Esophagus muscularis mucosa (tissue), 4 donors: ENCODE measurements at regions not wholly inside any gene's neighbourhood (a gene's known extent, or its start where the extent isn't known, plus 50 kb on each side); places are given as distances from the start of the nearest gene placed in this dataset.

Source experiments
- DNase-seq: peaks from one replicate; pipeline ENCODE4 v3.0.0-alpha.2; 2017; ENCODE audit errors: extremely low spot score
- H3K27ac ChIP-seq, 4 donors: fragments of 200-600 bp; sonication (generic); replicated peaks in 1 of 4; 1 replicate in 3 of 4; 2 replicates in 1 of 4; pipeline ENCODE4 v1.5.1; 2016 to 2019; ENCODE audit warnings: mild to moderate bottlenecking in 1 of 4
- H3K27me3 ChIP-seq, 4 donors: fragments of 200-600 bp; sonication (generic); one replicate each; pipeline versions ENCODE4 v1.5.1 to v1.6.0; 2016 to 2019
- H3K36me3 ChIP-seq, 4 donors: fragments of 200-600 bp; sonication (generic); one replicate each; pipeline ENCODE4 v1.5.1; 2016 to 2019
- H3K4me1 ChIP-seq, 4 donors: fragments of 200-600 bp; sonication (generic); one replicate each; pipeline ENCODE4 v1.5.1; 2016 to 2019
- H3K4me3 ChIP-seq, 4 donors: fragments of 200-600 bp; sonication (generic); 1 replicate in 2 of 4; 2 replicates in 2 of 4; pipeline ENCODE4 v1.5.1; 2016 to 2019; ENCODE audit warnings: mild to moderate bottlenecking in 4 of 4, moderate library complexity in 1 of 4
- H3K9me3 ChIP-seq, 4 donors: fragments of 200-600 bp; sonication (generic); 1 replicate in 3 of 4; 2 replicates in 1 of 4; pipeline ENCODE4 v1.5.1; 2016 to 2019
- CTCF ChIP-seq, 3 experiments: fragments of 200-600 bp in 2 of 3; fragments of 450-650 bp in 1 of 3; sonication (generic) in 2 of 3; IDR thresholded peaks; one replicate each; pipeline ENCODE4 v1.5.1; 2017 to 2019; ENCODE audit warnings: antibody characterized with exemption in 3 of 3, mild to moderate bottlenecking in 2 of 3, moderate library complexity in 1 of 3
- EP300 ChIP-seq: sonication (generic); formaldehyde crosslinking; IDR thresholded peaks from one replicate; pipeline ENCODE4 v1.6.1; 2017; ENCODE audit warnings: antibody characterized with exemption
- POLR2A ChIP-seq: fragments of 450-650 bp; IDR thresholded peaks from one replicate; pipeline ENCODE4 v1.6.1; 2017; ENCODE audit warnings: antibody characterized with exemption, moderate library complexity, mild to moderate bottlenecking, low read depth
- POLR2AphosphoS5 ChIP-seq, 2 donors: sonication (generic); formaldehyde crosslinking; IDR thresholded peaks; one replicate each; pipeline ENCODE4 v1.6.1; 2017; ENCODE audit warnings: antibody characterized with exemption in 2 of 2
- WGBS: methylation state at CpG from one replicate; pipeline ENCODE4 v1.1.5; 2018; 5-methylcytosine and 5-hydroxymethylcytosine counted together
- intact Hi-C: fragments of 100-400 bp; cut with DNase I; formaldehyde crosslinking; loops from one replicate; pipeline ENCODE4 v1.15.1; 2023

GRCh38 chr13:67643516-67644055, 413.4 kb upstream of the PCDH9 start:
- no peak overlapping the region for H3K27ac ChIP-seq
- H3K27me3 ChIP-seq, result no peaks in the 10 kb centered on the region
- no peaks in the 10 kb centered on the region for H3K9me3 ChIP-seq
- H3K36me3 ChIP-seq, result no peaks in the 10 kb centered on the region
- TF ChIP-seq CTCF (IDR thresholded peaks at IDR 0.05) (no peak), POLR2AphosphoS5 (IDR thresholded peaks at IDR 0.05) (no peak), EP300 (no peak), POLR2A (no peak)
- 77% methylated on average over 1 of the region's 1 CpG for WGBS
- H3K4me1 ChIP-seq, result no peaks in the 10 kb centered on the region
- intact Hi-C loops, result no loop called here
- H3K4me3 ChIP-seq, result no peak overlapping the region
- no peak for DNase-seq

GRCh38 chr13:67642657-67643056, 412.5 kb upstream of the PCDH9 start:
- intact Hi-C loops, result no loop called here
- no peaks in the 10 kb centered on the region for H3K9me3 ChIP-seq
- TF ChIP-seq POLR2A (no peak), POLR2AphosphoS5 (IDR thresholded peaks at IDR 0.05) (no peak), CTCF (IDR thresholded peaks at IDR 0.05) (no peak), EP300 (no peak)

GRCh38 chr13:67635754-67636153, 405.6 kb upstream of the PCDH9 start:
- Histone ChIP-seq H3K27ac (no peak overlapping the region), H3K36me3 (no peaks in the 10 kb centered on the region), H3K27me3 (no peaks in the 10 kb centered on the region), H3K4me3 (no peak overlapping the region), H3K9me3 (no peaks in the 10 kb centered on the region), H3K4me1 (no peaks in the 10 kb centered on the region)
- intact Hi-C loops, result no loop called here
- TF ChIP-seq EP300 (no peak), POLR2AphosphoS5 (IDR thresholded peaks at IDR 0.05) (no peak), POLR2A (no peak), CTCF (IDR thresholded peaks at IDR 0.05) (no peak)
- 90% methylated on average over 3 of the region's 3 CpGs for WGBS
- no peak for DNase-seq

More at GRCh38 chr13:67642657-67643056, 412.5 kb upstream of the PCDH9 start:
- Histone ChIP-seq H3K36me3 (no peaks in the 10 kb centered on the region), H3K27ac (no peak overlapping the region), H3K27me3 (no peaks in the 10 kb centered on the region), H3K4me1 (no peaks in the 10 kb centered on the region), H3K4me3 (no peak overlapping the region)
- DNase-seq, result no peak

- Histone ChIP-seq H3K36me3 (no peaks in the 10 kb centered on the region), H3K27me3 (no peaks in the 10 kb centered on the region), H3K4me1 (no peaks in the 10 kb centered on the region), H3K9me3 (no peaks in the 10 kb centered on the region), H3K4me3 (no peak overlapping the region), H3K27ac (no peak overlapping the region)
- TF ChIP-seq CTCF (IDR thresholded peaks at IDR 0.05) (no peak), POLR2A (no peak), EP300 (no peak), POLR2AphosphoS5 (IDR thresholded peaks at IDR 0.05) (no peak)
- DNase-seq, result no peak
- intact Hi-C loops, result no loop called here
- WGBS, result 73% methylated on average over 1 of the region's 1 CpG
These were observed 402.5 kb upstream of the PCDH9 start for GRCh38 chr13:67632590-67632989.

- no peak overlapping the region for H3K27ac ChIP-seq
These were observed 400.5 kb upstream of the PCDH9 start for GRCh38 chr13:67630640-67631039.

More at GRCh38 chr13:67630640-67631039, 400.5 kb upstream of the PCDH9 start:
- no peaks in the 10 kb centered on the region for H3K36me3 ChIP-seq
- no peaks in the 10 kb centered on the region for H3K4me1 ChIP-seq
- H3K9me3 ChIP-seq, result no peaks in the 10 kb centered on the region
- H3K4me3 ChIP-seq, result no peak overlapping the region
- no peaks in the 10 kb centered on the region for H3K27me3 ChIP-seq
- WGBS, result 66% methylated on average over 3 of the region's 3 CpGs
- no peak for DNase-seq
- intact Hi-C loops, result no loop called here
- TF ChIP-seq EP300 (no peak), POLR2A (no peak), POLR2AphosphoS5 (IDR thresholded peaks at IDR 0.05) (no peak), CTCF (IDR thresholded peaks at IDR 0.05) (no peak)
